GM21515 (cell line): ENCODE measurements at regions not wholly inside any gene's neighbourhood (a gene's known extent, or its start where the extent isn't known, plus 50 kb on each side); places are given as distances from the start of the nearest gene placed in this dataset.
"Not testable (repeated sequence)": the region's sequence is repeated elsewhere in the genome, so short reads cannot be mapped to it uniquely, and the experiment has no call there.

Source experiments
- ATAC-seq: cut with Tn5 transposase; IDR thresholded peaks from one replicate; pipeline ENCODE4 v1.9.1; 2021; ENCODE audit not compliant: unreplicated experiment

- no peak for ATAC-seq
These were observed 131.8 kb upstream of the MAP1LC3B2 start for GRCh38 chr12:116427200-116427930.

- ATAC-seq = no peak
These were observed 129.3 kb upstream of the MAP1LC3B2 start for GRCh38 chr12:116429826-116430360.

- ATAC-seq = no peak
These were observed 128.1 kb upstream of the MAP1LC3B2 start for GRCh38 chr12:116430911-116431565.

GRCh38 chr12:116431677-116432300 is 127.4 kb upstream of the MAP1LC3B2 start:
- ATAC-seq = no peak

GRCh38 chr12:116432314-116432750 is 126.8 kb upstream of the MAP1LC3B2 start:
- ATAC-seq = no peak

- ATAC-seq = no peak
These were observed 125.9 kb upstream of the MAP1LC3B2 start for GRCh38 chr12:116433249-116433648.

- no peak for ATAC-seq
These were observed 124.8 kb upstream of the MAP1LC3B2 start for GRCh38 chr12:116434155-116435011.

- no peak for ATAC-seq
These were observed 123.2 kb upstream of the MAP1LC3B2 start for GRCh38 chr12:116435984-116436383.

- ATAC-seq = no peak
These were observed 122.5 kb upstream of the MAP1LC3B2 start for GRCh38 chr12:116436561-116437249.

- no peak for ATAC-seq
These were observed 117.9 kb upstream of the MAP1LC3B2 start for GRCh38 chr12:116441292-116441691.

GRCh38 chr12:116442304-116442703 is 116.9 kb upstream of the MAP1LC3B2 start:
- ATAC-seq = no peak

GRCh38 chr12:116442946-116443345 is 116.2 kb upstream of the MAP1LC3B2 start:
- ATAC-seq = no peak

GRCh38 chr12:116443821-116444589 is 115.2 kb upstream of the MAP1LC3B2 start:
- ATAC-seq = no peak

GRCh38 chr12:116444590-116444943 is 114.6 kb upstream of the MAP1LC3B2 start:
- no peak for ATAC-seq

- ATAC-seq = no peak
These were observed 110.9 kb upstream of the MAP1LC3B2 start for GRCh38 chr12:116448165-116448739.

- no peak for ATAC-seq
These were observed 108.7 kb upstream of the MAP1LC3B2 start for GRCh38 chr12:116450406-116450910.

GRCh38 chr12:116452975-116453374 is 106.2 kb upstream of the MAP1LC3B2 start:
- not testable (repeated sequence) for ATAC-seq

GRCh38 chr12:116453631-116454030 is 105.5 kb upstream of the MAP1LC3B2 start:
- ATAC-seq = no peak

GRCh38 chr12:116454076-116454475 is 105.1 kb upstream of the MAP1LC3B2 start:
- no peak for ATAC-seq
